ENCODE measurements at regions not wholly inside any gene's neighbourhood (a gene's known extent, or its start where the extent isn't known, plus 50 kb on each side); places are given as distances from the start of the nearest gene placed in this dataset.
"Not testable (repeated sequence)": the region's sequence is repeated elsewhere in the genome, so short reads cannot be mapped to it uniquely, and the experiment has no call there.

GRCh38 chr4:144799486-144799885 is 153.5 kb downstream of the HHIP start:
- no peak for DNase-seq

DNA sequence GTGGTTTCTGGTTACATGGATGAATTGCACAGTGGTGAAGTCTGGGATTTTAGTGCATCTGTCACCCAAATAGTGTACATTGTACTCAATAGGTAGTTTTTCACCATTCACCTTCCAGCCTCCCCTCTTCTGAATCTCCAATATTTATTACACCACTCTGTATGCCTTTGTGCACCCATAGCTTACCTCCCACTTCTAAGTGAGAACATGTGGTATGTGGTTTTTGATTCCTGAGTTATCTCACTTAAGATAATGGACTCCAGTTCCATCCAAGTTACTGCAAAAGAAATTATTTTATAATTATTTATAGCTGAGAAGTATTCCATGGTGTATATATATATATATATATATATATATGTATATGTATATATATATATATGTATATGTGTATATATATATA is 155.8 kb downstream of the HHIP start:
- no peak for DNase-seq

GRCh38 chr4:144808034-144808433 is 162.1 kb downstream of the HHIP start:
- no peak for DNase-seq

DNA sequence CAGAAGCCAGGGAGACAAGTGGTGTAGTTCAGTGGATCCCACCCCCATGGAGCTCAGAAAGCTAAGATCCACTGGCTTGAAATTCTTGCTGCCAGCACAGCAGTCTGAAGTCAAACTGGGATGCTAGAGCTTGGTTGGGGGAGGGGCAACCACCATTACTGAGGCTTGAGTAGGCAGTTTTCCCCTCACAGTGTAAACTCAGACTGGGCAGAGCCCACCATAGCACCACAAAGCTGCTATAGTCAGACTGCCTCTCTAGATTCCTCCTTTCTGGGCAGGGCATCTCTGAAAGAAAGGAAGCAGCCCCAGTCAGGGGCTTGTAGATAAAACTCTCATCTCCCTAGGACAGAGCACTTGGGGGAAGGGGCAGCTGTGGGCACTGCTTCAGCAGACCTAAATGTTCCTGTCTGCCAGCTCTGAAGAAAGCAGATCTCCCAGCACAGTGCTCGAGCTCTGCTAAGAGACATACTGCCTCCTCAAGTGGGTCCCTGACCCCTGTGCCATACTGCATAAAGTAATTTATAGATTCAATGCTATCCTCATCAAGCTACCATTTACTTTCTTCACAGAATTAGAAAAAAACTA is 163.2 kb downstream of the HHIP start:
- DNase-seq: no peak

DNA sequence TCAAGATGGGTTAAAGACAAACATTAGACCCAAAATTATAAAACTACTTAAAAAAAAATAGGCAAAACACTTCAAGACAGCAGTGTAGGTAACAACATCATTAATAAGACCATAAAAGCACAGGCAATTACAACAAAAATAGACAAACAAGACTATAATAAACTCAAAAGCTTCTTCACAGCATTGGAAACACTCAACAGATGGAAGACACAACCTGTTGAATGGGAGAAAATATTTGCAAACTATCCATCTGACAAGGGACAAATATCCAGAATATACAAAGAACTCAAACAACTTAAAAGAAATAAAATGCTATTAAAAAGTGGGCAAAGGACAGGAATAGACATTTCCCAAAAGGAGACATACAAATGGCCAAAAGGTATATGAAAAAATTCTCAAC is 170.7 kb downstream of the HHIP start:
- no peak for DNase-seq

DNA sequence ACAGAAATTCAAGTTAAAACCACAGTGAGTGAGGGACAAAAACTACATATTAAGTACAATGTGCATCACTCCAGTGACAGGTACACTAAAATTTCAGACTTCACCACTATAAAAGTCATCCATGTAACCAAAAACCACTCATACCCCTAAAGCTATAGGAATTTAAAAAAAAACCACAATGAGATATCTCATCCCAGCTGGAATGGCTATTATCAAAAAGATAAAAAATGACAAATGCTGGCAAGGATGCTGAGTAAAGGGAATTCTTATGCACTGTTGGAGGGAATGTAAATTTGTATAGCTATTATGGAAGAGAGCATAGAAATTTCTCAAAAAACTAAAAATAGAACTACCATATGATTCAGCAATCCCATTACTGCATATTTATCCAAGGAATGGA is 171.1 kb downstream of the HHIP start:
- no peak for DNase-seq

DNA sequence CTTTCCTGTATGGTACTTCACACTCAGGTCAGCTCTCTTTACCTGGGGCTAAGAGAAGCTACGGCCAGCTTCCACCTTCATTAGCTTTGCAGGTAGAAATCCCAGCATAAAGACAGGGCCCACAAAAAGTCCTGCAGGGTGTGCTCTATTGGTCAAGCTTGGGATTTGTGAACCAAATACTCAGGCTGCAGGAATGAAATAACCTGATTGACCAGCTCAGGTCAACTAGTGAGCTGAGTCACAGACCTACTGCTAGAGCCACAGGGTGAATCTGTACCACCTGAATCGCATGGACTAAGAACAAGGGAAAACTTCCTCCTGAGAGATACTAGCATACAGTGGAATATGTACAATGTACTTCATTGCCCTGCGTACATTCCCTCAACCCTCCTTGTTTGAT is 172.2 kb downstream of the HHIP start:
- DNase-seq: no peak

DNA sequence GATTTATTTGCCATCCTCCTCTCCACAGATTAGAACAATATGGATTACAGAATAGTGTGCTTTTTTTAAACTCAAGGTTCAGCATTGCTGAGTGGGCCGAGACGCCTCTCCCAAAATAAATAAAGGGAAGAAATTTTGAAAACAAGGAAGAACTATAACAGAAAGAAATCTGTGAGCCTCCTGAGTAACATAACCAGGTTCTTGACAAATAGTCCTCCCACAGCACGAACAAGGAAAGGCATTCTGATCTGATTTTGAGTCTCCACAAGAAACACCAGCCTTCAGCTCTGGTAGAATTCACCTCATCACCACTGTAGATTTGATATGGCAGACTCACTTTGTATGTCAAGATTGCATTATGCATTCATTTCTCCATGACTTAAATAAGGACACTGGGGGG is 173.6 kb downstream of the HHIP start:
- DNase-seq: no peak

GRCh38 chr4:144820011-144820727 is 174.2 kb downstream of the HHIP start:
- no peak for DNase-seq

DNA sequence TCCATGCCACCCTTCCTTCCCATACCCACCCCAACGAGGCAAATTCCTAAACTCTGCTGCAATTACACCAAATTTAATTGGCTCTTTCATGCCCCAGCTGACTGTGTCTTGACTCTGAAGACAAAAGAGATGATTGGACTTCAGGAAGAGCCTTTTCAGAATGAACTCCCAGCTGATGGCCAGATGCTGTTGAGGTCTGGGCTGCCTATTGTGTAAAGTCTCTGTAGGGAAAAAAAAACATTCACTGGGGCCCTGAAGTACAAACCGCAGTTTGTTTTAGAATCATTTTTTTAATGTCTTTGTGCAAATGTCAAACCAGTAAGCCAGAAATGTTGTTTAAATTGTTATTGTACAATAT is 174.8 kb downstream of the HHIP start:
- peak; percentile 46 for DNase-seq

DNA sequence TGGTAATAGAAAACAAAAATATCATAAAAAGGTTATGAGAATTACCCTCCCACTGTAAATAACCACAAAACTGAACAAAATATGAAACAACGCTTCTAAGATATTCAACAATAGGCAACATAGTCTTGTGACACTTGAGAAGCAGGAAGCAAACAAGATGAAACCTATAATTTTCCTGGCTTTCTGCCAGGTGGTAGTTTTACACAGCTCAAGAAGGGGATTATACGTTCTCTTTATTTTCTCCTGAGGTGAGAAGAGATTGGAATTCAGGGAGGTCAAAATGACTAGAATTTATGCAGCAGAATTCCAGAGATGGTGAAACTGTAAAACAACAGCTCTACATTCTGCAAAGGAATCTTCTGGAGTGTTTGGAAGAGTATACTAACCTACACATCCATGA is 186.0 kb downstream of the HHIP start:
- DNase-seq: no peak

DNA sequence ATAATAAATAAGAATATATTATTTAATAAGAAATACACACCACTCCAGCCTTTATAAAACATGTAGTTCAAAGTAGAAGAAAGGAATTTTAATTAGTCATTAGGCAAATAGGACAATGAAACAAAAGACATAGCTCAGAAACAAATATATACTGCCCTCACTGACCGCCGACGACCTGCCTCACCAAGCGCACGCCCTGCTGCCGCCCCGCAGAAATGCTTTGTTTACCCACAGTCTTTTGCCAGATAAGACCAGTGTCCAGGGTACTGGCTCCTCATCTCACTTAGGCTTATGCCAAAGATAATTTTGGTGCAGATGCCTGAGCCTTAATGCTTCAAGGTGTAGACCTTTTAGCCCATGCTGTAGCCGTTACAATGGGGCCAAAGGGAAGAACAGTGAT is 199.5 kb downstream of the HHIP start:
- DNase-seq: no peak

DNA sequence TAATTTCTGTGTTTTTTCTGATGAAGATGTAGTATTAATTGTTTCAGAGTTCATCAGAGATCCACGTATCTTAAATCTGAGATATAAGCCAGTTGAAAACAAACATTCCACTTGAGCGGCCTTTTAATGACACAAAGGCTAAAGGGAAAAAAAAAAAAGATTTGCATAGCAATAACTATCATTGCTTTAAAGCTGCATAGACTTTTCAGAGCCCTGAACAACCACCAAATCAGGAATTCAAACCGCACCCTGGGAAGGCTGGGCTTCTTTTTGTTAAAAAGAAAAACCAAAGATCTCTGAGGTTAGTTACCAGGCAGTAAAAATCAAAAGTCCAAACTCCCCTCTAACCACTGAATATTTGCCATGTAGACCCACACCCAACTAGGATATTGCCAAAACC is 206.0 kb downstream of the HHIP start:
- no peak for DNase-seq

- DNase-seq: no peak
These were observed 215.5 kb downstream of the HHIP start for GRCh38 chr4:144861471-144861870.

DNA sequence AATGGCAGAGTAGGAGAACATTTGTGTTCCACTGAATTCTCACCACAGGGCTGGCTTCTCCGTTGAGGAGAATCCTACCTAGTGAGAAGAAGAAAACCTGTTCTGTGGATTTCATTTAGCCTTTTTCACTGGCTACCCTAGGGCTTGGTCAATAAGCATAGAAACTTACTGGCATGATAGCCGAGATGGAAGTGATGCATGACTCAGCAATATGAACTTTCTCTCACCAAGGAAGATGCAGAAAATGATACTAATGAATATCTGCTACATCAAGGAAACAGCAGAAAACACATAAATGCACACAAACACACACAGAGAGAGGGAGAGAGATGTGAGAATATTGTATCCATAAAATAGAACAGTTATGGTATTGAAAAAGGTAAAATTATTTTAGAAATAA is 216.3 kb downstream of the HHIP start:
- no peak for DNase-seq

GRCh38 chr4:144864891-144865290 is 218.9 kb downstream of the HHIP start:
- not testable (repeated sequence) for DNase-seq

DNA sequence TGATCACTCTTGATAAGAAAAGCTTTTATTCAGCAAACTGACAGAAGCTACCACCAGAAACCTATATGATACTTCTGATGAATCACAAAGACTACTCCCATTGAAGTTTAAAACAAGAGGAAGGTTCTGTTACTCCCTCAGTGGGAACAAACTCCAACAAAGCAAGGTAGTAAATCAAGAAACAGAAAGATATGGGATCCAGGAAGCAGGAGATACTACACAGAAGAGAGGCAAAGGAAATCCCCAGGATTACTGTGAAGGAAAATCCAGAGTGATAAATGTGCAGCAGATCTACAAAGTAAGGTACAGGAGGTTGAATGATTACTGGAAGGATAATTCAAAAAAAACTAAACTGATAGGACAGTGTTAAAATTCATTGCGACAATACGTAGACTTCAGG is 222.4 kb downstream of the HHIP start:
- no peak for DNase-seq

DNA sequence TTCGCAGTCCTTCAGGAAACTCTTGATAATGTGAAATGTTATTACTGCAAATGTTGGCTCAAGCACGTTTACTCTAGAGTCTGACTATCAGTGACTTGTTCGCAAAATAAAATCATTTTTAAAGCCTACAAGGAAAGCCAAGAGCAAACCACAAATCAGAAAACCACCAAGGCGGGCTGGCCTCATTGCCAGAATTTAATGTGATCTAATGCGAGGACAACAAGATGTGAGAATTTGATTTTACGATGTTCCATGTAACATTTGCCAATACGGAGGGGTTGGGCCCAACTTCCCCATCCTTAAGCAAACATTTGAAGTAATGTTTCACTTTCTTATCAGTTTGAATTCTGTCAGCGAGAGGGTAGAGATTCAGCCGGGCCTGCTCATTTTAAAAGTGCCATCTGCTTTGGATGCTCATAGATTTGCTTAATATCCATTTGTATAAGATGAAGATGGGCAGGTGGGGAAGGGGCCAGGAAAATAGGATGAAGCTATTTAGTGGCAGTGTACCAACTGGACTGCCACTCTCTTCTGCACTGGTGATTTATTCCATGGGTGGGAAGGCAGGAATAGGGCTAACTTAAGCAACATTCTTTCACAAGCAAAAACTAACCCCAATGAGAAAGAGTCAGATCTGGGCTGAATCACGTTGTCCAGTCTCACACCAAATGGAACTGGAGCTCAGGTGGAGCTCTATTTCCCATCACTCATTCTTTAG is 225.3 kb downstream of the ANAPC10 start:
- DNase-seq: no peak

GRCh38 chr4:144873226-144873990 is 224.6 kb downstream of the ANAPC10 start:
- DNase-seq: no peak

DNA sequence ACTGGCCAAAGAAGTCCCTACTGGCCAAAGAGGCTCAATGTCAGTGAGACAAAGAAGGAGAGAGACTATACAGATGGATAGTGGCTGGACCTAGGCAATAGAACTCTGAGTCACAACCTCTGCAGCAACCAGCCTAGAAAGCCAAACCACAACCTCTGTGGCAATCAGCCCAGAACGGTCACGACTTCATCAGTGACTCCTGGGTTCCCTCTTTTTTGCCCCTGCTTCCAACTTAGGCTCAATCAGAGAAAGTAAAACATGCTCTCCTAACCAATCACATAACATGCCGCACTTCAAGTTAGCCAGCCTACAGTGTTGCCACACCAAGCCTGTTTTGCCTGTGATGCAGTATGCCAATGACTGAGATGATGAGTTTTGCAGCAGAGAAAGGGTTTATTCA is 203.4 kb downstream of the ANAPC10 start:
- DNase-seq: no peak

- no peak for DNase-seq
These were observed 198.6 kb downstream of the ANAPC10 start for GRCh38 chr4:144899393-144899792.

GRCh38 chr4:144901141-144901540 is 196.9 kb downstream of the ANAPC10 start:
- DNase-seq: no peak

- no peak for DNase-seq
These were observed 195.4 kb downstream of the ANAPC10 start for GRCh38 chr4:144902614-144903013.

Measured in right forelimb (tissue), 1 donor.